GM20000 (cell line): ENCODE measurements at regions not wholly inside any gene's neighbourhood (a gene's known extent, or its start where the extent isn't known, plus 50 kb on each side); places are given as distances from the start of the nearest gene placed in this dataset.

Source experiments
- DNase-seq: peaks from one replicate; pipeline ENCODE4 v3.0.0; 2012; ENCODE audit warnings: low spot score
- CTCF ChIP-seq: IDR thresholded peaks from 2 replicates; pipeline ENCODE4 v1.5.1; 2012; ENCODE audit warnings: mild to moderate bottlenecking, control low read depth; ENCODE audit errors: extremely low read depth, missing control alignments

- no peak for TF ChIP-seq CTCF
- DNase-seq: no peak
Measured at GRCh38 chr3:15851735-15852134, 54.0 kb upstream of the ANKRD28 start.

GRCh38 chr3:15858547-15859506, 61.0 kb upstream of the ANKRD28 start:
- TF ChIP-seq CTCF: no peak
- peak; percentile 81 for DNase-seq

GRCh38 chr3:15859507-15860013, 61.8 kb upstream of the ANKRD28 start:
- no peak for TF ChIP-seq CTCF
- peak; percentile 95 for DNase-seq

GRCh38 chr3:15860014-15860934, 62.5 kb upstream of the ANKRD28 start:
- DNase-seq: peak; percentile 51
- TF ChIP-seq CTCF: no peak

GRCh38 chr3:15861163-15861562, 63.4 kb upstream of the ANKRD28 start:
- TF ChIP-seq CTCF: no peak
- no peak for DNase-seq

GRCh38 chr3:15872807-15873206, 75.0 kb upstream of the ANKRD28 start:
- no peak for DNase-seq
- TF ChIP-seq CTCF: no peak
